ENCODE measurements at regions not wholly inside any gene's neighbourhood (a gene's known extent, or its start where the extent isn't known, plus 50 kb on each side); places are given as distances from the start of the nearest gene placed in this dataset.

DNA sequence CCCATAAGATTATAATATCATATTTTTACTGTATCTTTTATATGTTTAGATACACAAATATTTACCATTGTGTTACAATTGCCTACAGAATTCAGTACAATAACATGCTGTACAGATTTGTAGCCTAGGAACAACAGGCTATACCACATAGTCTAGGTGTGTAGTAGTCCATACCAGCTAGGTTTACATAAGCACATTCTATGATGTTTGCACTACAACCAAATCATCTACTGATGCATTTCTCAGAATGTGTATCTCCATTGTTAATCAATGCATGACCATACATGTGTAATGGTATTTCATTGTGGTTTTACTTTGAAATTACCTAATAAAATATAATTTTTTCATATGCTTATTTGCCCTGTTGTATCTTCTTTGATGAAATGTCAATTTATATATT, 288.1 kb upstream of the PCDH10 start:
- DNase-seq (ENCODE audit: low spot score) = no peak

DNA sequence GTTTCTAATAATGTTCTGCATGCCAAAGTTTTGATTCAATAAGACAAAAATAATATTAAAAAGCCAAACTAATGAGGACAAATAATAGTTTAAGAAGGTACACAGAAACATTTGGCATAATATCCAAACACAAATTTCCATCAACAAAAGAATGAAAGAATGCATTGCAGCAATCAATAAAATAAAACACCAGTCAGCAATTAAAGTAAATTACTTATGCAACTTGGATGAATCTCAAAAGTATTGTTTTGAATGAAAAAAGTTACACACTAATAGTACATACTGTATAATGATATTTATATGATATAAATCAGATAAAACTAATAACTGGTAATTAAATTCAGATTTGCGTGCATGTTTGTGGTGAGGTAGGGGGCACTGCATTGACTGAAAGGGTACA, 285.5 kb upstream of the PCDH10 start:
- DNase-seq (ENCODE audit: low spot score) = no peak

DNA sequence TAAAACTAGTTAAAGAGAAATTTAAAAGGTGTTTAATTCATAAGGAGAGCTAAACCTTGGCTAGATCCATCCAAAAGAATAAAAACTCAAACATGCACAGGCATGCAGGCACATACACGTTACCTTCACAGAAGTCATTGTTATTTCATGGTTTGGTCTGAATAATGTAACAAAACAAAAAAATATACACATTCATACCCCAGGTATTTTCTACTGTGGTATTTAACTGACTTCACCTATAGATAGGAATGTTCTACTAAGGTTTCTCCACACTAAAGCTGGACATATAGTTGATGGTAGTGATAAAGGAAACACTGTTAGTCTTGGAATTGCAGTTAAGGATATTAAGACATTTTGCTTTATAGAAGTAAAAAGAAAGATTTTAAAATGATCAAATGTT, 283.6 kb upstream of the PCDH10 start:
- DNase-seq (ENCODE audit: low spot score) = no peak

- DNase-seq (ENCODE audit: low spot score) = no peak
These were observed 283.2 kb upstream of the PCDH10 start for GRCh38 chr4:132865922-132866321.

GRCh38 chr4:132866616-132867015, 282.5 kb upstream of the PCDH10 start:
- DNase-seq (ENCODE audit: low spot score) = no peak

DNA sequence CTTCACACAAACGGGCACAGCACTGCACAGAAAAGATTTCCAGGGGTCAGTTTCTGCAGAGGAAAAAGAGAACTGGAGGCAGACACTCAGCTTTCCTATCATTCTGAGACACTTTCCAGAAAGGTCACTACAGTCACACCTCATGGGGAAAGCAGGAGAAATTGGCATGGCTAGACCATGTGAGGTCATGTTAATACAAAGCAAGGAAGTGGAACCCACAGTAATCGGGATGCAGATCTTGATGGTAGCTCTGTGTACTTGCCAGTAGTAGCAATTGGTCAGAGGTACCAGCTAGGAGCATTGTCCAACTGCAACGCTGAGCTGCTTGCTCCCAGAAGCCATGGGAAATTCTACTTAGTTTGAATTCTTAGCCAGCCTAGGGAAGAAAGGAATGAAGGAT, 255.3 kb upstream of the PCDH10 start:
- DNase-seq (ENCODE audit: low spot score) = no peak

- no peak for DNase-seq (ENCODE audit: low spot score)
These were observed 247.9 kb upstream of the PCDH10 start for GRCh38 chr4:132901224-132901623.

DNA sequence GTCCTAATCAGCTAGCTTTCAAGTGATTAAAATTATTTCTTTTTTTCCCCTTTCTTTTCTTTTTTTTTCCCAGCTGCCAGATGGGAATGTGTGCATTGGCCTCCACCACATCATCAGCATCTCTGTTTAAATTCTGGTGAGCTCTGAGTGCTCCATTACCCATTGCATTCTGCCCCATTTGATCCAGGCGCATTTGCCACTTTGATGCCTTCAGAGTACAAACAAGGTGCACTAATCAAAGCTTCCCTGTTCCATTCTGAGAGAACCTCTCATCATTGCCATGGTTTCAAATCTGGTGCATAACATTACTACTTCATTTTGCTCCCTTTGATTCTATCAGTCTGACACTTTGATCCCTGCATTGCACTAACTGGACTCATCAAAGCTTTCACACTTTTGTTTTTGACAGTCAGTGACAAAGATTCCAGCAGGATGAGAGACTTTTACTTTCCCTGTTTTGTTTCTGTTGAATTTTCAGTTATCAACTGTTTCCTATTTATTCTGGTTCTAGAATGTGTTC, 238.8 kb upstream of the PCDH10 start:
- DNase-seq (ENCODE audit: low spot score) = no peak

- DNase-seq (ENCODE audit: low spot score) = no peak
These were observed 231.0 kb upstream of the PCDH10 start for GRCh38 chr4:132918096-132918495.

- no peak for DNase-seq (ENCODE audit: low spot score)
These were observed 225.6 kb upstream of the PCDH10 start for GRCh38 chr4:132923516-132923915.

- no peak for DNase-seq (ENCODE audit: low spot score)
These were observed 214.2 kb upstream of the PCDH10 start for GRCh38 chr4:132934911-132935310.

DNA sequence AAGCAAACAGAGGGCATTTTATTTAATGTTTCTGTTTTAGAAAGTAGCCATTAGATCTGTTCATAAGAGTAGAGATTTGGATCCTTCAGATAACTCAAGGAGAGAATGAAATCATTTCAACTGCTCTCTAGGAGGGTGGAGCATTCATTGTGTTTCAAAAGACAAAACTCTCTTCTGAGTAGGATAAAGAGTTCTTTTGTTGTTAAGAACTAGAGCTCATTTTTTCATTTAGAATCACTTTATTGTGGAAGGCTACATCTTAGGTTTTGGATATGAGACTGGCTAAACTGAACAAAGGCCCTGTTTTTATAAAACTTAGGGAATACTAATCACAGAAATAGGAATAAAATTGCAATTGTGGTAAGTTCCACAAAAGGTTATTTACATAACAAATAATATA, 193.9 kb upstream of the PCDH10 start:
- no peak for DNase-seq (ENCODE audit: low spot score)

- no peak for DNase-seq (ENCODE audit: low spot score)
These were observed 192.1 kb upstream of the PCDH10 start for GRCh38 chr4:132956962-132957361.

- no peak for DNase-seq (ENCODE audit: low spot score)
These were observed 190.4 kb upstream of the PCDH10 start for GRCh38 chr4:132958457-132959263.

GRCh38 chr4:132981611-132982010, 167.5 kb upstream of the PCDH10 start:
- no peak for DNase-seq (ENCODE audit: low spot score)

DNA sequence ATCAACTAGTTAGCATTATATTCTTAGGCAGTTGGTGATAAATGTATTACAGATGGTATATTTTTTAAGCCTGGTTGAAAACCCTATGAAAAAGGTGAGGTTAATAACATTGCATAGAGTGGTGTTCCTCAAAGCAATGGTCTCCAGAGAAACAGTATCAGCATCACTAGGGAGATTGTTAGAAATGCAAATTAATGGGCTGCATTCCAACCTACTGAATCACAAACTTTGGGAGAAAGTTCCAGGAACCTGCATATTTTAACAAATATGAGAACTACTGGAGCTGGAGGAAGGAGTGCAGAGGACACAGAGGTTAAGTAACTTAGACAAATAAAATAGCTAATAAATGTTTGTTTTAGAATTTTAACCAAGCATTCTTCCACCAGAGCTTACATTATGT, 166.9 kb upstream of the PCDH10 start:
- DNase-seq (ENCODE audit: low spot score) = no peak

DNA sequence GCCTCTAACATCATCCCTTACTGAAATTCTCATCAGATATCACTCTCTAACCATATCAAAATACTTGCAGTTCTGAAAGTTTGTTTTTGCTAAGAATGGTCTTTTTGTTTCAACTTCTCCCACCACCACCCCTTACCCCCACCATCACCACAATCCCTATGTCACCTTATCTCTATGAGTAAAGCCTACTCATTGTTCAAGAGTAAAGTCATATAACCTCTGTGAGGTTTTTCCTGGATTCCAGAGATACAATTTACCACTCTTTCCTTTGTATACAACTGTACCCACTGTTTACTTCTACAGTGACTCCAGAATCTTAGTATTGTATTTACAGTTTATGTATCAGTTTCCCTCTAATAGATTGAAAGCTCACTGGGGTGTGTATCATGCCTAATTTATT, 158.0 kb upstream of the PCDH10 start:
- no peak for DNase-seq (ENCODE audit: low spot score)

- DNase-seq (ENCODE audit: low spot score) = peak; percentile 1
These were observed 156.4 kb upstream of the PCDH10 start for GRCh38 chr4:132992686-132993085.

DNA sequence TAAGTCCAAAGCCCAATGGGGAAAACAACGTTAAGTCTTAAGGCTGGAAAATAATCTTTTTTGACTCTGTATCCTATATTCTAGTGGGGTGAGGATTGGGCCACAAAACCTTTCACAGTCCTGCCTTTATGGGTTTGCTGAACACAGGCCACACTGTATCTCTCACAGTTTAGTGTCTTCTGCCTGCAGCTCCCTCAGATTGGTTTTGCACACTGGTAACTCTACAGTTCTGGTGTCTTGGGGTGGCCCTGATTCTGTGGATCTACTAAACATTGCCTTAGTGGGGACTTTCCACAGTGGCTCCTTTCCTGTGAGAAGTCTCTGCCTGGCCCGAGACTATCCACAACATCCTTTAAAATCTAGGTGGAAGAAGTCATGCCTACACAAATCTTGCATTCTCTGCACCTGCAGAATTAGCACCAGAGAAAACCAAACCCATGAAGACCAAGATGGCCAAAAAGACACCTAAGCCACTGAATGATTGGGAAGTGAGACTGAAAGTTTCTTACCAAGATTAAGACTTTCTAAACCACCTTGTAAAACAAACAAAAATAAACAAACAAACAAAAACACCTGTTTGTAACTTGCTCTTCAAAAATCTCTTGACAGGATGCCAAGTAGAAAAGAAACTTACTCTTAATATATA, 150.4 kb upstream of the PCDH10 start:
- DNase-seq (ENCODE audit: low spot score) = no peak

GRCh38 chr4:133000012-133000411, 149.1 kb upstream of the PCDH10 start:
- no peak for DNase-seq (ENCODE audit: low spot score)

DNA sequence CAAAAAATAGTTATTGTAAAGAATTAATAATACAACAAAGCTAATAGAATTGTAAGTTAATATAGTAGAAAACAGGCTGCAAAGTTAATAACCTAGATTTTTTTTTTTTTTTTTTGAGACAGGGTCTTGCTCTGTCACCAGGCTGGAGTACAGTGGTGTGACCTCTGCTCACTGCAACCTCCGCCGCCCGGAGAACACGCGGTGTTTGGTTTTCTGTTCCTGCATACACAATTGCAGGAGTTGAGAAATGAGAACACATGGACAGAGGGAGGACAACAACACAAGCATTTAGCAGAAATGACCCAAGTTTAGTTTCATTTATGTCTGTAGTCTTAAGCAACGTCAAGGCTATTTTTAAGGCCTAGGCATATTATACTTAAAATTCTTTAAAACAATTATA, 145.9 kb upstream of the PCDH10 start:
- no peak for DNase-seq (ENCODE audit: low spot score)

- DNase-seq (ENCODE audit: low spot score) = no peak
These were observed 134.5 kb upstream of the PCDH10 start for GRCh38 chr4:133014473-133015135.

GRCh38 chr4:133045288-133045687, 103.8 kb upstream of the PCDH10 start:
- no peak for DNase-seq (ENCODE audit: low spot score)

Measured in kidney capillary endothelial cell (primary cell).